HepG2 (cell line): ENCODE measurements at regions not wholly inside any gene's neighbourhood (a gene's known extent, or its start where the extent isn't known, plus 50 kb on each side); places are given as distances from the start of the nearest gene placed in this dataset.

Experiments
- ATAC-seq: fragments of 200-7000 bp; cut with Tn5 transposase; 3 replicates; pipeline ENCODE4 v1.9.1; 2020; ENCODE audit warnings: mild to moderate bottlenecking, moderate library complexity
- BruUV-seq: library from RNA; stranded (reverse); fragments of 400-500 nt; replicated peaks from 2 replicates; lab custom pipeline; 2021; lab: Mats Ljungman, UMichigan
- CTCF ChIA-PET: fragments of 300-600 bp; formaldehyde crosslinking; extraction: SDS; loops from one replicate; lab custom pipeline; 2021; ENCODE audit warnings: low total read pairs, inconsistent platforms, low intra/inter-chr PET ratio; lab: Yijun Ruan, JAX
- POLR2A ChIA-PET: fragments of 350-600 bp; sonication (Branson Sonifier 250); formaldehyde crosslinking; loops from one replicate; lab custom pipeline; 2020; ENCODE audit warnings: antibody characterized with exemption, inconsistent platforms; lab: Yijun Ruan, JAX
- DNase-seq: peaks from one replicate; pipeline ENCODE4 v3.0.0-alpha.2; 2015; ENCODE audit warnings: low spot score
- FAIRE-seq: peaks from 3 replicates; lab custom pipeline; 2011; peaks lifted over from hg19 to GRCh38; lab: Jason Lieb, UNC
- H2AFZ ChIP-seq: one replicate; pipeline ENCODE4 v1.6.1; 2011; ENCODE audit warnings: low read length, inconsistent platforms
- H3K27ac ChIP-seq: fragments of 300-600 bp; 3 replicates; pipeline ENCODE4 v1.8.0; 2011; ENCODE audit warnings: mixed run types, mild to moderate bottlenecking, mixed read lengths, low read length, inconsistent platforms; ENCODE audit not compliant: insufficient read depth; ENCODE audit errors: extremely low read length
- H3K27me3 ChIP-seq, 2 experiments: fragments of 200-600 bp in 1 of 2; 2 replicates in 1 of 2; 3 replicates in 1 of 2; pipeline versions ENCODE4 v1.6.0 to v1.8.0; 2011; ENCODE audit warnings: low read length in 2 of 2, mild to moderate bottlenecking in 2 of 2, moderate library complexity in 2 of 2, inconsistent platforms in 1 of 2; ENCODE audit not compliant: insufficient read depth in 2 of 2, control insufficient read depth in 1 of 2
- H3K36me3 ChIP-seq, 2 experiments: fragments of 200-600 bp in 1 of 2; replicated peaks in 1 of 2; 2 replicates in 1 of 2; 3 replicates in 1 of 2; pipeline versions ENCODE4 v1.5.1 to v1.8.0; 2011; ENCODE audit warnings: low read length in 2 of 2, inconsistent platforms in 1 of 2; ENCODE audit not compliant: insufficient read depth in 2 of 2, control insufficient read depth in 1 of 2
- H3K4me1 ChIP-seq: 2 replicates; pipeline ENCODE4 v1.5.1; 2012; ENCODE audit warnings: low read length, inconsistent platforms; ENCODE audit not compliant: insufficient read depth
- H3K4me2 ChIP-seq: 2 replicates; pipeline ENCODE4 v1.6.0; 2011; ENCODE audit warnings: low read depth, low read length, inconsistent platforms
- H3K4me3 ChIP-seq, 3 experiments: fragments of 200-600 bp in 1 of 3; sonication (generic), shearing (Covaris generic) in 1 of 3; replicated peaks in 1 of 3; 2 replicates each; pipeline ENCODE4 v1.5.1; 2011 to 2016; ENCODE audit warnings: low read length in 3 of 3, inconsistent platforms in 2 of 3, low read depth in 2 of 3, mild to moderate bottlenecking in 2 of 3, control low read depth in 1 of 3, mixed read lengths in 1 of 3; ENCODE audit not compliant: insufficient read depth in 1 of 3
- H3K79me2 ChIP-seq: one replicate; pipeline ENCODE4 v1.6.1; 2011; ENCODE audit warnings: low read length, inconsistent platforms; ENCODE audit not compliant: insufficient read depth
- H3K9ac ChIP-seq: 2 replicates; pipeline ENCODE4 v1.6.0; 2011; ENCODE audit warnings: mild to moderate bottlenecking, low read depth, low read length, inconsistent platforms; ENCODE audit not compliant: insufficient read depth
- H3K9me3 ChIP-seq: 2 replicates; pipeline ENCODE4 v1.5.1; 2012; ENCODE audit warnings: mild to moderate bottlenecking, low read length
- H4K20me1 ChIP-seq: 2 replicates; pipeline ENCODE4 v1.6.0; 2011; ENCODE audit warnings: inconsistent platforms, mild to moderate bottlenecking, low read length, moderate library complexity; ENCODE audit not compliant: insufficient read depth
- ARID5B ChIP-seq: IDR thresholded peaks from 2 replicates; pipeline ENCODE4 v1.4.0; 2020; ENCODE audit warnings: mild to moderate bottlenecking, missing genetic modification reagents
- GPBP1L1 ChIP-seq: sonication (generic); formaldehyde crosslinking; IDR thresholded peaks from 2 replicates; pipeline ENCODE4 v1.5.0; 2020; ENCODE audit warnings: mild to moderate bottlenecking, missing genetic modification reagents
- IKZF5 ChIP-seq: IDR thresholded peaks from 2 replicates; pipeline ENCODE4 v1.6.1; 2018; ENCODE audit warnings: missing genetic modification reagents, mild to moderate bottlenecking, missing compliant biosample characterization
- KLF13 ChIP-seq: sonication (generic); formaldehyde crosslinking; IDR thresholded peaks from 2 replicates; pipeline ENCODE4 v1.4.0; 2020; ENCODE audit warnings: mild to moderate bottlenecking, missing genetic modification reagents
- NFATC3 ChIP-seq: sonication (generic); formaldehyde crosslinking; IDR thresholded peaks from 2 replicates; pipeline ENCODE4 v1.5.1; 2020; ENCODE audit warnings: mild to moderate bottlenecking, missing genetic modification reagents
- POGZ ChIP-seq: sonication (generic); formaldehyde crosslinking; IDR thresholded peaks from 2 replicates; pipeline ENCODE4 v1.4.0; 2020; ENCODE audit warnings: mild to moderate bottlenecking, missing genetic modification reagents
- RORA ChIP-seq: sonication (generic); formaldehyde crosslinking; IDR thresholded peaks from 2 replicates; pipeline ENCODE4 v1.5.0; 2020; ENCODE audit warnings: mild to moderate bottlenecking, missing genetic modification reagents, moderate library complexity
- TP53 ChIP-seq: sonication (generic); formaldehyde crosslinking; conservative IDR thresholded peaks from 2 replicates; pipeline ENCODE4 v1.4.0; 2020; ENCODE audit warnings: missing genetic modification reagents
- WGBS: methylation state at CpG from one replicate; pipeline ENCODE4 v1.1.6; 2017; ENCODE audit warnings: low lambda C conversion rate; 5-methylcytosine and 5-hydroxymethylcytosine counted together
- in situ Hi-C: cut with HindIII; loops from 2 replicates; pipeline ENCODE4 v1.10.0; 2017; ENCODE audit warnings: low pct_unique_long_range_greater_than_20kb; ENCODE audit not compliant: extremely low pct_ligation_motif_present
- intact Hi-C: fragments of 100-400 bp; cut with micrococcal nuclease; formaldehyde crosslinking; loops from one replicate; pipeline ENCODE4 v1.10.0; 2022; ENCODE audit not compliant: unreplicated experiment

GRCh38 chr2:181741756-181742155, 61.4 kb upstream of the NEUROD1 start (continued):
- no peak for TF ChIP-seq KLF13 (CRISPR knock-in tag)

GRCh38 chr2:181742361-181742760, 62.0 kb upstream of the NEUROD1 start:
- no peak for ATAC-seq
- DNase-seq, result no peak
- H3K4me3 ChIP-seq, result no peak overlapping the region
- H3K4me1 ChIP-seq, result peaks cover 10% of the 10 kb centered on the region
- H3K4me2 ChIP-seq, result no peak overlapping the region
- FAIRE-seq, result no peak
- ChIA-PET CTCF (interaction anchor here (1.3 to 4.0 kb wide), 4 partner anchors 149 to 335 kb away, joined by 4 to 50 read pairs (median 20); partner anchors contain the start of gene ITPRID2), POLR2A (no interaction called here)
- H3K27ac ChIP-seq, result no peak overlapping the region
- H3K79me2 ChIP-seq, result no peaks in the 10 kb centered on the region
- H3K9ac ChIP-seq, result no peak overlapping the region
- no peaks in the 10 kb centered on the region for H3K27me3 ChIP-seq
- no peaks in the 10 kb centered on the region for H4K20me1 ChIP-seq
- in situ Hi-C loops (loop anchor here (5.0 kb wide), 1 partner anchor 335 kb away; no protein-coding TSS in a partner anchor), intact Hi-C loops (loop anchor here (5.0 kb wide), 2 partner anchors 70 to 910 kb away; no protein-coding TSS in a partner anchor)
- TF ChIP-seq RORA (CRISPR knock-in tag), result 0 out of 2 replicates have a peak, but pooled peaks have one; percentile 7
- TF ChIP-seq POGZ, result no peak
- WGBS, result 3% methylated on average over 3 of the region's 3 CpGs
- BruUV-seq, result no TSS peak
- H3K9me3 ChIP-seq, result no peaks in the 10 kb centered on the region
- no peak overlapping the region for H2AFZ ChIP-seq
- H3K36me3 ChIP-seq, result no peaks in the 10 kb centered on the region

GRCh38 chr2:181742922-181743722, 62.8 kb upstream of the NEUROD1 start:
- no peak overlapping the region for H3K27ac ChIP-seq
- POLR2A ChIA-PET, result no interaction called here
- TF ChIP-seq GPBP1L1 (CRISPR knock-in tag) (no peak), ARID5B (CRISPR knock-in tag) (peak; percentile 28; the same call in 1 of the 2 replicates), TP53 (CRISPR knock-in tag) (no peak), NFATC3 (CRISPR knock-in tag) (no peak), IKZF5 (CRISPR knock-in tag) (no peak)

More at GRCh38 chr2:181742922-181743722, 62.8 kb upstream of the NEUROD1 start:
- no TSS peak for BruUV-seq
- in situ Hi-C loops, result loop anchor here (5.0 kb wide), 1 partner anchor 334 kb away; no protein-coding TSS in a partner anchor
- FAIRE-seq, result peak; percentile 4
- Histone ChIP-seq H3K79me2 (no peaks in the 10 kb centered on the region), H3K9me3 (no peaks in the 10 kb centered on the region), H3K36me3 (no peaks in the 10 kb centered on the region), H3K4me3 (no peak overlapping the region), H3K27me3 (no peaks in the 10 kb centered on the region), H4K20me1 (no peaks in the 10 kb centered on the region), H3K4me1 (peaks cover 10% of the 10 kb centered on the region), H2AFZ (no peak overlapping the region), H3K9ac (no peak overlapping the region), H3K4me2 (peak overlapping the region; percentile 2; the same call in 1 of the 2 replicates)
- DNase-seq, result peak; percentile 66
- intact Hi-C loops, result loop anchor here (1.0 to 5.0 kb wide), 5 partner anchors 69 to 909 kb away; no protein-coding TSS in a partner anchor
- 18% methylated on average over 6 of the region's 6 CpGs for WGBS
- peak; percentile 68; the same call in 2 of the 3 replicates for ATAC-seq
- CTCF ChIA-PET, result interaction anchor here (1.3 to 4.0 kb wide), 4 partner anchors 148 to 334 kb away, joined by 4 to 50 read pairs (median 20); partner anchors contain the start of gene ITPRID2
